GM12874 (cell line): ENCODE measurements at regions not wholly inside any gene's neighbourhood (a gene's known extent, or its start where the extent isn't known, plus 50 kb on each side); places are given as distances from the start of the nearest gene placed in this dataset.

Experiments used
- CTCF ChIP-seq: IDR thresholded peaks from 2 replicates; pipeline ENCODE4 v1.5.1; 2011; ENCODE audit warnings: low read depth, mild to moderate bottlenecking, control low read depth, low read length, moderate library complexity; ENCODE audit not compliant: insufficient read depth

GRCh38 chr5:1938310-1939000 lies 55.7 kb upstream of the IRX4 start:
- TF ChIP-seq CTCF: no peak

- TF ChIP-seq CTCF: no peak
These were observed 54.9 kb upstream of the IRX4 start for GRCh38 chr5:1937590-1937989.

DNA sequence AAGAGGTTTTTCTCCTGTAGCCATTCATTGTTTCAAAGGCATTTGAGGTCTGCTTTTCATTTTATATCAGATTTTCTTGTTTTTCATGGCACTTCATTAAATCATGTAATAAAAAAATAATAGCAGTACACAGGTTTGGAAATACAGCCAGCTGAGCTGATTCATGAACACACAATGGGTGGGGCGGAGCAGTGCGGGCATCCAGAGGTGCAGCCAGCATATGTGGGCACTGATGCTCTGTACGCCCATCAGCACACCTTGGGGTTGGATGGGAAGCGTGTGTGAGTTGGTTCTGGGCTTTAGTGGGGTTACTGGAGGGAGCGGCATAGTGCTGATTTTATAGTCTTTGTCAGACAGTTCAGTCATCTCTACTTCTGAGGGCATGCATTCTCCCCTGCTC lies 54.2 kb upstream of the IRX4 start:
- no peak for TF ChIP-seq CTCF

DNA sequence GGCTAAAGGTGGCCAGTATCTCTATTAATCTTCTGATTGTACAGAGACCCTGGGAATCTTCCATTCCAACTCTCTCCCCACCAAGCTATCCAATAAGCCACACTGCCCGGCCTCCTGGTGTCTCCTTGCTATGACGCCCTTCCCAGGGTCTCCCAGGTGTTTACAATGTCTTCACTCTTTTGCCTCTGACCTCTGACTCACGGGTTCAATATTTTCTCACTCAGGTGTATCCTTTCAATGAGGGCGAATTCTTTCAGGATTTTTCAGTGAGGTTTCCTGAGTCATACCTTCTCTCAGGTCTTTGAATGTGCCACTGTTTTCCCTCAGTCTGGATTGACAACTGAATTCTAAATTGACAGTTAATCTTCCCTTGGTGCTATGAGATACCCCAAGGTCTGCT lies 53.7 kb upstream of the IRX4 start:
- TF ChIP-seq CTCF: no peak

- no peak for TF ChIP-seq CTCF
These were observed 52.2 kb upstream of the IRX4 start for GRCh38 chr5:1934801-1935429.

DNA sequence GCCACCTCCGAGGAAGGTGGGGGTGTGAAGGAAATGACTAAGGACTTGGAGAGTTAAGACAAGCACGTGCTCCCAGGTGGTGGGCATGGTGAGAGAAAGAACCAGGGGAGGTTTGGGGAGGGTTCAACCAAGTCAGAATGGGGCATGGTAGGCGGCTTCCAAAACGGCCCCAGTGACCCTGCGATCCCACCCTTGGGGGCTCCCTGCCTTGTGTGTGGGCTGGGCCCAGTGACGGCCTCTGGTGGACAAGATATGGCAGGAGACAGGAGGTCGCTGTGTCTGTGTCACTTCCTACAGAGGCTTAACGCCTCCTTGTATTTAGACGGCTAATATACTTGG lies 51.3 kb upstream of the IRX4 start:
- no peak for TF ChIP-seq CTCF

GRCh38 chr5:1933364-1934055 lies 50.8 kb upstream of the IRX4 start:
- TF ChIP-seq CTCF: no peak
